ENCODE measurements at regions not wholly inside any gene's neighbourhood (a gene's known extent, or its start where the extent isn't known, plus 50 kb on each side); places are given as distances from the start of the nearest gene placed in this dataset.
"Not testable (repeated sequence)": the region's sequence is repeated elsewhere in the genome, so short reads cannot be mapped to it uniquely, and the experiment has no call there.

GRCh38 chr16:7772722-7773121 is 440.1 kb downstream of the RBFOX1 start:
- no peak for TF ChIP-seq CTCF (IDR thresholded peaks at IDR 0.05; ENCODE audit: poor library complexity, severe bottlenecking)
- no peak overlapping the region for H3K4me3 ChIP-seq (ENCODE audit: severe bottlenecking)
- no peak for ATAC-seq (ENCODE audit: low read depth)

GRCh38 chr16:7769091-7769490 is 436.4 kb downstream of the RBFOX1 start:
- not testable (repeated sequence) for H3K27me3 ChIP-seq (ENCODE audit: insufficient read depth, poor library complexity, severe bottlenecking); DNase-seq (ENCODE audit: low spot score); H3K27ac ChIP-seq (ENCODE audit: poor library complexity, severe bottlenecking); H3K4me1 ChIP-seq (ENCODE audit: insufficient read depth, poor library complexity, severe bottlenecking); H3K4me3 ChIP-seq (ENCODE audit: severe bottlenecking); ATAC-seq (ENCODE audit: low read depth); H3K9me3 ChIP-seq (ENCODE audit: severe bottlenecking); H3K36me3 ChIP-seq (ENCODE audit: low read depth)

More at GRCh38 chr16:7772722-7773121, 440.1 kb downstream of the RBFOX1 start:
- no peak overlapping the region for H3K27ac ChIP-seq (ENCODE audit: poor library complexity, severe bottlenecking)
- DNase-seq (ENCODE audit: low spot score), result no peak
- no peaks in the 10 kb centered on the region for H3K36me3 ChIP-seq (ENCODE audit: low read depth)
- H3K9me3 ChIP-seq (ENCODE audit: severe bottlenecking), result no peaks in the 10 kb centered on the region
- no peaks in the 10 kb centered on the region for H3K27me3 ChIP-seq (ENCODE audit: insufficient read depth, poor library complexity, severe bottlenecking)
- H3K4me1 ChIP-seq (ENCODE audit: insufficient read depth, poor library complexity, severe bottlenecking), result no peaks in the 10 kb centered on the region

GRCh38 chr16:7765079-7765550 is 432.5 kb downstream of the RBFOX1 start:
- no peak for TF ChIP-seq CTCF (IDR thresholded peaks at IDR 0.05; ENCODE audit: poor library complexity, severe bottlenecking)
- Histone ChIP-seq H3K9me3 (ENCODE audit: severe bottlenecking) (no peaks in the 10 kb centered on the region), H3K4me1 (ENCODE audit: insufficient read depth, poor library complexity, severe bottlenecking) (no peaks in the 10 kb centered on the region), H3K27me3 (ENCODE audit: insufficient read depth, poor library complexity, severe bottlenecking) (no peaks in the 10 kb centered on the region), H3K4me3 (ENCODE audit: severe bottlenecking) (no peak overlapping the region), H3K36me3 (ENCODE audit: low read depth) (no peaks in the 10 kb centered on the region), H3K27ac (ENCODE audit: poor library complexity, severe bottlenecking) (no peak overlapping the region)
- DNase-seq (ENCODE audit: low spot score) (no peak), ATAC-seq (ENCODE audit: low read depth) (no peak)

- Histone ChIP-seq H3K4me3 (ENCODE audit: severe bottlenecking) (no peak overlapping the region), H3K27me3 (ENCODE audit: insufficient read depth, poor library complexity, severe bottlenecking) (no peaks in the 10 kb centered on the region), H3K27ac (ENCODE audit: poor library complexity, severe bottlenecking) (no peak overlapping the region), H3K9me3 (ENCODE audit: severe bottlenecking) (no peaks in the 10 kb centered on the region), H3K36me3 (ENCODE audit: low read depth) (no peaks in the 10 kb centered on the region), H3K4me1 (ENCODE audit: insufficient read depth, poor library complexity, severe bottlenecking) (no peaks in the 10 kb centered on the region)
- no peak for TF ChIP-seq CTCF (IDR thresholded peaks at IDR 0.05; ENCODE audit: poor library complexity, severe bottlenecking)
- DNase-seq (ENCODE audit: low spot score) (no peak), ATAC-seq (ENCODE audit: low read depth) (no peak)
These were observed 430.5 kb downstream of the RBFOX1 start for GRCh38 chr16:7763111-7763510.

Measured in RWPE2 (cell line).